Colonic mucosa (tissue), 4 donors: ENCODE measurements at regions not wholly inside any gene's neighbourhood (a gene's known extent, or its start where the extent isn't known, plus 50 kb on each side); places are given as distances from the start of the nearest gene placed in this dataset.

Source experiments
- DNase-seq: peaks from one replicate; pipeline ENCODE4 v3.0.0-alpha.2; 2020
- H3K27ac ChIP-seq: fragments of 200-600 bp; one replicate; pipeline ENCODE4 v1.8.0; 2021
- H3K27me3 ChIP-seq: fragments of 200-600 bp; one replicate; pipeline ENCODE4 v1.8.0; 2021
- H3K36me3 ChIP-seq: fragments of 200-600 bp; one replicate; pipeline ENCODE4 v1.8.0; 2021
- H3K4me1 ChIP-seq: fragments of 200-600 bp; one replicate; pipeline ENCODE4 v1.8.0; 2021; ENCODE audit warnings: mild to moderate bottlenecking
- H3K4me3 ChIP-seq: fragments of 200-600 bp; one replicate; pipeline ENCODE4 v1.8.0; 2021
- H3K9ac ChIP-seq, 2 donors: one replicate each; pipeline ENCODE4 v1.7.0; 2013; ENCODE audit warnings: control low read depth in 2 of 2, low read depth in 2 of 2, low read length in 2 of 2
- H3K9me3 ChIP-seq: fragments of 200-600 bp; one replicate; pipeline ENCODE4 v1.8.0; 2021
- CTCF ChIP-seq: fragments of 200-600 bp; IDR thresholded peaks from one replicate; pipeline ENCODE4 v1.8.0; 2022; ENCODE audit warnings: antibody characterized with exemption, mild to moderate bottlenecking
- intact Hi-C: fragments of 100-400 bp; cut with DNase I; formaldehyde crosslinking; loops from one replicate; pipeline ENCODE4 v1.14.1; 2022
- donor health status: healthy.
- donor health status: DM: no; HTN: no; CAD: no.
- donor health status: DM: no; HTN: no; CAD: no.

- intact Hi-C loops = no loop called here
- Histone ChIP-seq H3K36me3 (no peaks in the 10 kb centered on the region), H3K27me3 (no peaks in the 10 kb centered on the region), H3K27ac (no peak overlapping the region), H3K9ac (no peak overlapping the region), H3K9me3 (no peaks in the 10 kb centered on the region), H3K4me1 (no peaks in the 10 kb centered on the region), H3K4me3 (no peak overlapping the region)
- TF ChIP-seq CTCF = no peak
- no peak for DNase-seq
Measured at GRCh38 chr11:25587496-25587895, 744.4 kb upstream of the ANO3 start.

GRCh38 chr11:25593221-25593620 is 738.7 kb upstream of the ANO3 start:
- H3K4me1 ChIP-seq = no peaks in the 10 kb centered on the region
- no peak overlapping the region for H3K9ac ChIP-seq
- H3K9me3 ChIP-seq = no peaks in the 10 kb centered on the region
- H3K4me3 ChIP-seq = no peak overlapping the region
- no peak overlapping the region for H3K27ac ChIP-seq
- TF ChIP-seq CTCF = no peak
- no peak for DNase-seq
- intact Hi-C loops = no loop called here
- H3K36me3 ChIP-seq = no peaks in the 10 kb centered on the region
- no peaks in the 10 kb centered on the region for H3K27me3 ChIP-seq

- Histone ChIP-seq H3K9me3 (no peaks in the 10 kb centered on the region), H3K4me3 (no peak overlapping the region), H3K9ac (no peak overlapping the region), H3K36me3 (no peaks in the 10 kb centered on the region), H3K27ac (no peak overlapping the region), H3K4me1 (no peaks in the 10 kb centered on the region), H3K27me3 (no peaks in the 10 kb centered on the region)
- no peak for TF ChIP-seq CTCF
- intact Hi-C loops = no loop called here
- DNase-seq = no peak
Measured at GRCh38 chr11:25596701-25597100, 735.2 kb upstream of the ANO3 start.

- no peak overlapping the region for H3K27ac ChIP-seq
- no peak overlapping the region for H3K9ac ChIP-seq
- H3K9me3 ChIP-seq = no peaks in the 10 kb centered on the region
- H3K4me3 ChIP-seq = no peak overlapping the region
- intact Hi-C loops = no loop called here
- no peak for DNase-seq
- H3K27me3 ChIP-seq = no peaks in the 10 kb centered on the region
- no peaks in the 10 kb centered on the region for H3K36me3 ChIP-seq
- no peak for TF ChIP-seq CTCF
- H3K4me1 ChIP-seq = no peaks in the 10 kb centered on the region
Measured at GRCh38 chr11:25597696-25598095, 734.2 kb upstream of the ANO3 start.

GRCh38 chr11:25602149-25602548 is 729.8 kb upstream of the ANO3 start:
- Histone ChIP-seq H3K4me1 (no peaks in the 10 kb centered on the region), H3K36me3 (no peaks in the 10 kb centered on the region), H3K27ac (no peak overlapping the region), H3K9ac (no peak overlapping the region), H3K9me3 (no peaks in the 10 kb centered on the region), H3K27me3 (no peaks in the 10 kb centered on the region), H3K4me3 (no peak overlapping the region)
- intact Hi-C loops = no loop called here
- no peak for DNase-seq
- no peak for TF ChIP-seq CTCF

GRCh38 chr11:25602959-25603358 is 729.0 kb upstream of the ANO3 start:
- no peaks in the 10 kb centered on the region for H3K9me3 ChIP-seq
- intact Hi-C loops = no loop called here
- no peaks in the 10 kb centered on the region for H3K27me3 ChIP-seq
- no peak for DNase-seq
- H3K4me3 ChIP-seq = no peak overlapping the region
- no peaks in the 10 kb centered on the region for H3K4me1 ChIP-seq
- no peak overlapping the region for H3K27ac ChIP-seq
- TF ChIP-seq CTCF = no peak
- no peak overlapping the region for H3K9ac ChIP-seq
- no peaks in the 10 kb centered on the region for H3K36me3 ChIP-seq
